ENCODE measurements at regions not wholly inside any gene's neighbourhood (a gene's known extent, or its start where the extent isn't known, plus 50 kb on each side); places are given as distances from the start of the nearest gene placed in this dataset.

GRCh38 chr18:64991102-64991501 is 759.7 kb upstream of the CDH7 start:
- TF ChIP-seq CTCF (conservative IDR thresholded peaks at IDR 0.05 in 1 of 2, IDR thresholded peaks at IDR 0.05 in 1 of 2; ENCODE audit: extremely low read depth in 1 of 2, insufficient read depth in 1 of 2, low read depth in 1 of 2, low read length in 2 of 2) (no peak), EZH2 (IDR thresholded peaks at IDR 0.05; ENCODE audit: borderline replicate concordance, low read length) (no peak)

Data from mammary epithelial cell (primary cell).